ENCODE measurements at regions not wholly inside any gene's neighbourhood (a gene's known extent, or its start where the extent isn't known, plus 50 kb on each side); places are given as distances from the start of the nearest gene placed in this dataset.
"Not testable (repeated sequence)": the region's sequence is repeated elsewhere in the genome, so short reads cannot be mapped to it uniquely, and the experiment has no call there.

- ATAC-seq: no peak
- intact Hi-C loops (cut with DNase I): no loop called here
- Histone ChIP-seq H3K27ac (no peak overlapping the region), H3K36me3 (ENCODE audit: insufficient read depth in 1 of 2, low read depth in 1 of 2) (no peaks in the 10 kb centered on the region), H3K4me3 (no peak overlapping the region), H3K9me3 (no peaks in the 10 kb centered on the region), H3K4me1 (no peaks in the 10 kb centered on the region), H3K27me3 (ENCODE audit: insufficient read depth in 3 of 3, low read length in 2 of 3) (no peaks in the 10 kb centered on the region)
- 0 to 39% (median 0%) methylated on average over 1 of the region's 1 CpG for WGBS, 3 donors
- DNase-seq: no peak
- no peak for TF ChIP-seq CTCF (IDR thresholded peaks at IDR 0.05)
These were observed 1585.6 kb downstream of the EFNA5 start for GRCh38 chr5:106085136-106085535.

- Histone ChIP-seq H3K36me3 (ENCODE audit: insufficient read depth in 1 of 2, low read depth in 1 of 2) (no peaks in the 10 kb centered on the region), H3K9me3 (no peaks in the 10 kb centered on the region), H3K27me3 (ENCODE audit: insufficient read depth in 3 of 3, low read length in 2 of 3) (no peaks in the 10 kb centered on the region), H3K4me1 (no peaks in the 10 kb centered on the region), H3K4me3 (no peak overlapping the region), H3K27ac (no peak overlapping the region)
- no peak for TF ChIP-seq CTCF (IDR thresholded peaks at IDR 0.05)
- ATAC-seq: no peak
- no peak for DNase-seq
- 67 to 90% (median 89%) methylated on average over 1 of the region's 1 CpG for WGBS, 3 donors
- intact Hi-C loops (cut with DNase I): no loop called here
These were observed 1590.2 kb downstream of the EFNA5 start for GRCh38 chr5:106080535-106080934.

- TF ChIP-seq CTCF (IDR thresholded peaks at IDR 0.05): no peak
- WGBS, 3 donors: 86 to 89% (median 87%) methylated on average over 4 of the region's 4 CpGs
These were observed 1594.1 kb downstream of the EFNA5 start for GRCh38 chr5:106076655-106077054.

GRCh38 chr5:106072208-106072607, 1598.5 kb downstream of the EFNA5 start:
- Histone ChIP-seq H3K27ac (no peak overlapping the region), H3K27me3 (ENCODE audit: insufficient read depth in 3 of 3, low read length in 2 of 3) (no peaks in the 10 kb centered on the region), H3K9me3 (no peaks in the 10 kb centered on the region), H3K36me3 (ENCODE audit: insufficient read depth in 1 of 2, low read depth in 1 of 2) (no peaks in the 10 kb centered on the region), H3K4me1 (no peaks in the 10 kb centered on the region), H3K4me3 (no peak overlapping the region)
- DNase-seq (no peak), ATAC-seq (no peak)
- intact Hi-C loops (cut with DNase I): no loop called here
- WGBS, 3 donors: 89 to 90% (median 90%) methylated on average over 2 of the region's 2 CpGs
- no peak for TF ChIP-seq CTCF (IDR thresholded peaks at IDR 0.05)

More at GRCh38 chr5:106076655-106077054, 1594.1 kb downstream of the EFNA5 start:
- DNase-seq (no peak), ATAC-seq (no peak)
- H3K36me3 ChIP-seq (ENCODE audit: insufficient read depth in 1 of 2, low read depth in 1 of 2): no peaks in the 10 kb centered on the region
- H3K4me3 ChIP-seq: no peak overlapping the region
- H3K9me3 ChIP-seq: no peaks in the 10 kb centered on the region
- no peak overlapping the region for H3K27ac ChIP-seq
- intact Hi-C loops (cut with DNase I): no loop called here
- no peaks in the 10 kb centered on the region for H3K4me1 ChIP-seq
- no peaks in the 10 kb centered on the region for H3K27me3 ChIP-seq (ENCODE audit: insufficient read depth in 3 of 3, low read length in 2 of 3)

- WGBS, 3 donors: 61 to 70% (median 65%) methylated on average over 1 of the region's 1 CpG
- H3K9me3 ChIP-seq: no peaks in the 10 kb centered on the region
- ATAC-seq (no peak), DNase-seq (no peak)
- no peak overlapping the region for H3K27ac ChIP-seq
- no peaks in the 10 kb centered on the region for H3K27me3 ChIP-seq (ENCODE audit: insufficient read depth in 3 of 3, low read length in 2 of 3)
- no peaks in the 10 kb centered on the region for H3K4me1 ChIP-seq
- no peak overlapping the region for H3K4me3 ChIP-seq
- no peaks in the 10 kb centered on the region for H3K36me3 ChIP-seq (ENCODE audit: insufficient read depth in 1 of 2, low read depth in 1 of 2)
- intact Hi-C loops (cut with DNase I): no loop called here
- TF ChIP-seq CTCF (IDR thresholded peaks at IDR 0.05): no peak
These were observed 1623.4 kb downstream of the EFNA5 start for GRCh38 chr5:106047341-106047740.

GRCh38 chr5:106032069-106032468, 1638.7 kb downstream of the EFNA5 start:
- ATAC-seq; H3K9me3 ChIP-seq; H3K4me3 ChIP-seq; DNase-seq; H3K4me1 ChIP-seq; H3K36me3 ChIP-seq (ENCODE audit: insufficient read depth in 1 of 2, low read depth in 1 of 2); intact Hi-C loops (cut with DNase I); H3K27me3 ChIP-seq (ENCODE audit: insufficient read depth in 3 of 3, low read length in 2 of 3); H3K27ac ChIP-seq: not testable (repeated sequence)
- 56 to 62% (median 60%) methylated on average over 2 of the region's 2 CpGs for WGBS, 3 donors
